Calu3 (cell line): ENCODE measurements at regions not wholly inside any gene's neighbourhood (a gene's known extent, or its start where the extent isn't known, plus 50 kb on each side); places are given as distances from the start of the nearest gene placed in this dataset.

Experiments used
- BruUV-seq: library from RNA; stranded (reverse); fragments of 400-500 nt; replicated peaks from 2 replicates; lab custom pipeline; 2021; lab: Mats Ljungman, UMichigan
- CTCF ChIA-PET: fragments of 300-600 bp; sonication (Branson Sonifier 250); formaldehyde crosslinking; loops from one replicate; lab custom pipeline; 2022; ENCODE audit warnings: antibody characterized with exemption; lab: Charles Lee
- DNase-seq: peaks from one replicate; pipeline ENCODE4 v3.0.0; 2022
- H3K27ac Mint-ChIP-seq: one replicate; pipeline ENCODE4 v1.8.0; 2022; ENCODE audit warnings: mixed read lengths; ENCODE audit not compliant: unreplicated experiment
- H3K27me3 Mint-ChIP-seq: one replicate; pipeline ENCODE4 v1.8.0; 2022; ENCODE audit warnings: mixed read lengths; ENCODE audit not compliant: unreplicated experiment
- H3K36me3 Mint-ChIP-seq: one replicate; pipeline ENCODE4 v1.8.0; 2022; ENCODE audit warnings: mild to moderate bottlenecking, moderate library complexity, mixed read lengths; ENCODE audit not compliant: insufficient read depth, unreplicated experiment
- H3K4me1 Mint-ChIP-seq: one replicate; pipeline ENCODE4 v1.8.0; 2022; ENCODE audit warnings: mild to moderate bottlenecking, low read depth, mixed read lengths; ENCODE audit not compliant: unreplicated experiment
- H3K4me3 Mint-ChIP-seq: one replicate; pipeline ENCODE4 v1.8.0; 2022; ENCODE audit warnings: mild to moderate bottlenecking, low read depth, moderate library complexity, mixed read lengths; ENCODE audit not compliant: unreplicated experiment
- H3K9me3 Mint-ChIP-seq: one replicate; pipeline ENCODE4 v1.8.0; 2022; ENCODE audit warnings: low read depth, mixed read lengths; ENCODE audit not compliant: unreplicated experiment
- CTCF ChIP-seq: fragments of 200-600 bp; IDR thresholded peaks from one replicate; pipeline ENCODE4 v1.8.0; 2022; ENCODE audit warnings: antibody characterized with exemption; ENCODE audit not compliant: unreplicated experiment
- intact Hi-C: fragments of 100-400 bp; cut with micrococcal nuclease; formaldehyde crosslinking; loops from one replicate; pipeline ENCODE4 v1.10.0; 2022; ENCODE audit not compliant: unreplicated experiment

GRCh38 chr16:65752522-65752844 is 614.0 kb upstream of the CDH5 start:
- TF ChIP-seq CTCF, result no peak
- no peak for DNase-seq
- BruUV-seq, result no TSS peak
- no peak overlapping the region for H3K27ac Mint-ChIP-seq
- H3K9me3 Mint-ChIP-seq, result peaks cover 3% of the 10 kb centered on the region
- intact Hi-C loops, result no loop called here
- H3K4me3 Mint-ChIP-seq, result no peak overlapping the region
- no peaks in the 10 kb centered on the region for H3K36me3 Mint-ChIP-seq
- H3K27me3 Mint-ChIP-seq, result peaks cover 81% of the 10 kb centered on the region
- CTCF ChIA-PET, result no interaction called here
- no peaks in the 10 kb centered on the region for H3K4me1 Mint-ChIP-seq

- CTCF ChIA-PET, result no interaction called here
- no TSS peak for BruUV-seq
- no peaks in the 10 kb centered on the region for H3K4me1 Mint-ChIP-seq
- no peak for TF ChIP-seq CTCF
- no peak overlapping the region for H3K27ac Mint-ChIP-seq
- peaks cover 75% of the 10 kb centered on the region for H3K27me3 Mint-ChIP-seq
- intact Hi-C loops, result no loop called here
- no peak for DNase-seq
- H3K9me3 Mint-ChIP-seq, result peaks cover 3% of the 10 kb centered on the region
- no peak overlapping the region for H3K4me3 Mint-ChIP-seq
- no peaks in the 10 kb centered on the region for H3K36me3 Mint-ChIP-seq
These were observed 614.6 kb upstream of the CDH5 start for GRCh38 chr16:65751622-65752521.

- no peak for TF ChIP-seq CTCF
- peaks cover 3% of the 10 kb centered on the region for H3K9me3 Mint-ChIP-seq
- no peaks in the 10 kb centered on the region for H3K36me3 Mint-ChIP-seq
- CTCF ChIA-PET, result no interaction called here
- H3K4me1 Mint-ChIP-seq, result no peaks in the 10 kb centered on the region
- H3K4me3 Mint-ChIP-seq, result no peak overlapping the region
- no peak for DNase-seq
- no TSS peak for BruUV-seq
- intact Hi-C loops, result no loop called here
- H3K27me3 Mint-ChIP-seq, result peaks cover 54% of the 10 kb centered on the region
- no peak overlapping the region for H3K27ac Mint-ChIP-seq
These were observed 617.0 kb upstream of the CDH5 start for GRCh38 chr16:65749506-65749905.

- Mint-ChIP-seq H3K36me3 (no peaks in the 10 kb centered on the region), H3K4me3 (no peak overlapping the region), H3K4me1 (no peaks in the 10 kb centered on the region), H3K27me3 (peaks cover 38% of the 10 kb centered on the region), H3K9me3 (no peaks in the 10 kb centered on the region), H3K27ac (no peak overlapping the region)
- intact Hi-C loops, result no loop called here
- TF ChIP-seq CTCF, result no peak
- CTCF ChIA-PET, result no interaction called here
- DNase-seq, result no peak
- no TSS peak for BruUV-seq
These were observed 619.5 kb upstream of the CDH5 start for GRCh38 chr16:65746941-65747340.
